KMS-11 (cell line): ENCODE measurements at regions not wholly inside any gene's neighbourhood (a gene's known extent, or its start where the extent isn't known, plus 50 kb on each side); places are given as distances from the start of the nearest gene placed in this dataset.

Experiments
- H2AFZ ChIP-seq: fragments of 200-600 bp; sonication (generic); 2 replicates; pipeline ENCODE4 v1.6.1; 2016; ENCODE audit warnings: antibody characterized with exemption, mixed run types, low read depth
- H3K27ac ChIP-seq: fragments of 200-600 bp; sonication (generic); 2 replicates; pipeline ENCODE4 v1.6.1; 2016; ENCODE audit warnings: mild to moderate bottlenecking, mixed run types
- H3K27me3 ChIP-seq: fragments of 200-600 bp; sonication (generic); 2 replicates; pipeline ENCODE4 v1.6.1; 2017; ENCODE audit warnings: mild to moderate bottlenecking, low read depth, mixed run types, moderate library complexity; ENCODE audit not compliant: insufficient read depth
- H3K36me3 ChIP-seq: fragments of 200-600 bp; sonication (generic); 2 replicates; pipeline ENCODE4 v1.6.1; 2017; ENCODE audit warnings: mild to moderate bottlenecking, mixed run types; ENCODE audit not compliant: insufficient read depth
- H3K4me1 ChIP-seq: fragments of 200-600 bp; sonication (generic); 2 replicates; pipeline ENCODE4 v1.6.1; 2016; ENCODE audit warnings: mild to moderate bottlenecking, low read depth, mixed run types; ENCODE audit not compliant: poor library complexity, severe bottlenecking
- H3K4me2 ChIP-seq: fragments of 200-600 bp; sonication (generic); 2 replicates; pipeline ENCODE4 v1.7.0; 2016; ENCODE audit warnings: mild to moderate bottlenecking, mixed run types
- H3K4me3 ChIP-seq: fragments of 200-600 bp; sonication (generic); IDR thresholded peaks from 2 replicates; pipeline ENCODE4 v1.6.1; 2017; ENCODE audit warnings: low read depth, low read length, mixed read lengths; ENCODE audit not compliant: insufficient read depth
- H3K79me2 ChIP-seq: fragments of 200-600 bp; sonication (generic); 2 replicates; pipeline ENCODE4 v1.6.1; 2016; ENCODE audit warnings: low read depth, mixed run types; ENCODE audit not compliant: insufficient read depth
- H3K9ac ChIP-seq: fragments of 200-600 bp; sonication (generic); 2 replicates; pipeline ENCODE4 v1.6.1; 2016; ENCODE audit warnings: mild to moderate bottlenecking, mixed run types
- H4K20me1 ChIP-seq: fragments of 200-600 bp; sonication (generic); 2 replicates; pipeline ENCODE4 v1.6.1; 2016; ENCODE audit warnings: mild to moderate bottlenecking, mixed run types; ENCODE audit not compliant: insufficient read depth
- CTCF ChIP-seq: fragments of 200-600 bp; sonication (generic); conservative IDR thresholded peaks from 2 replicates; pipeline ENCODE4 v1.6.1; 2017; ENCODE audit warnings: low read depth, mild to moderate bottlenecking, antibody characterized with exemption, low read length, moderate library complexity, mixed read lengths

- Histone ChIP-seq H3K27ac (no peak overlapping the region), H3K27me3 (no peaks in the 10 kb centered on the region)
Observed at GRCh38 chr5:145028626-145029025, 806.5 kb downstream of the PRELID2 start.

GRCh38 chr5:145027286-145027685, 807.9 kb downstream of the PRELID2 start:
- no peak for TF ChIP-seq CTCF

More at GRCh38 chr5:145028626-145029025, 806.5 kb downstream of the PRELID2 start:
- Histone ChIP-seq H3K79me2 (no peaks in the 10 kb centered on the region), H3K4me1 (no peaks in the 10 kb centered on the region), H3K4me3 (no peak overlapping the region), H3K36me3 (no peaks in the 10 kb centered on the region), H3K9ac (no peak overlapping the region), H3K4me2 (no peak overlapping the region), H2AFZ (no peak overlapping the region), H4K20me1 (no peaks in the 10 kb centered on the region)
- TF ChIP-seq CTCF: no peak

GRCh38 chr5:145025775-145026174, 809.4 kb downstream of the PRELID2 start:
- Histone ChIP-seq H3K9ac (no peak overlapping the region), H2AFZ (no peak overlapping the region), H3K79me2 (no peaks in the 10 kb centered on the region), H4K20me1 (no peaks in the 10 kb centered on the region), H3K4me1 (no peaks in the 10 kb centered on the region), H3K27me3 (no peaks in the 10 kb centered on the region), H3K4me3 (no peak overlapping the region), H3K36me3 (no peaks in the 10 kb centered on the region), H3K27ac (no peak overlapping the region), H3K4me2 (no peak overlapping the region)
- no peak for TF ChIP-seq CTCF

More at GRCh38 chr5:145027286-145027685, 807.9 kb downstream of the PRELID2 start:
- H3K27ac ChIP-seq: no peak overlapping the region
- H4K20me1 ChIP-seq: no peaks in the 10 kb centered on the region
- no peaks in the 10 kb centered on the region for H3K27me3 ChIP-seq
- no peaks in the 10 kb centered on the region for H3K79me2 ChIP-seq
- H3K36me3 ChIP-seq: no peaks in the 10 kb centered on the region
- H3K9ac ChIP-seq: no peak overlapping the region
- H3K4me1 ChIP-seq: no peaks in the 10 kb centered on the region
- H3K4me2 ChIP-seq: no peak overlapping the region
- no peak overlapping the region for H2AFZ ChIP-seq
- no peak overlapping the region for H3K4me3 ChIP-seq

- Histone ChIP-seq H3K27me3 (no peaks in the 10 kb centered on the region), H2AFZ (no peak overlapping the region), H3K4me1 (peaks cover 4% of the 10 kb centered on the region), H3K36me3 (no peaks in the 10 kb centered on the region), H4K20me1 (no peaks in the 10 kb centered on the region), H3K79me2 (no peaks in the 10 kb centered on the region), H3K9ac (no peak overlapping the region), H3K4me3 (no peak overlapping the region), H3K4me2 (no peak overlapping the region), H3K27ac (no peak overlapping the region)
- TF ChIP-seq CTCF: no peak
Observed at GRCh38 chr5:145015146-145015545, 820.0 kb downstream of the PRELID2 start.
